Keratinocyte (primary cell): ENCODE measurements at regions not wholly inside any gene's neighbourhood (a gene's known extent, or its start where the extent isn't known, plus 50 kb on each side); places are given as distances from the start of the nearest gene placed in this dataset.

Experiments used
- EZH2 ChIP-seq: IDR thresholded peaks from one replicate; pipeline ENCODE4 v1.6.1; 2012; ENCODE audit warnings: inconsistent platforms, mild to moderate bottlenecking, low read length, moderate library complexity
- TF ChIP-seq, protein P1 (sequence below), 3 experiments: IDR thresholded peaks in 1 of 3; conservative IDR thresholded peaks in 1 of 3; optimal IDR thresholded peaks in 1 of 3; 2 replicates in 2 of 3; 3 replicates in 1 of 3; pipeline versions ENCODE3 to v1.5.1; 2011; ENCODE audit warnings: low read length in 3 of 3, mild to moderate bottlenecking in 3 of 3, moderate library complexity in 2 of 3, control low read depth in 1 of 3, inconsistent platforms in 1 of 3; ENCODE audit not compliant: insufficient read depth in 2 of 3; ENCODE audit errors: extremely low read depth in 1 of 3

DNA sequence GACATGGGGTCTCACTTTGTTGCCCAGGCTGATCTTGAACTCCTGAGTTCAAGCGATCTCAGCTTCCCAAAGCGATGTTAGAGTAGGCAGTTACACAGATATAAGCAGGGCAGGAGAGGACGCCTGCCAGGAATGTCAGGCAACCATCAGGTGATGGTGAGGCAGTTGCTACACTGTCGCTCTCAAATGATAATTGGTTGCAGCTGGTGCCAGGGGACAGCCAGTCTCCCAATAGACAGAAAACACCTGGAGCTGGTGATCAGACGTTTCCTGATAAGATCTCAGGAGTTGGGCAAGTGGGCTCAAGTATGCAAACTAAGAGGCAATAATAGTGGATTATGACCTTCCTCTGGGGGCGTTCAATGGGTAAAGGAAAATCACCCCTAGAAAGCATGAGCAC, 163.1 kb upstream of the RGPD4 start:
- TF ChIP-seq, protein P1, sequence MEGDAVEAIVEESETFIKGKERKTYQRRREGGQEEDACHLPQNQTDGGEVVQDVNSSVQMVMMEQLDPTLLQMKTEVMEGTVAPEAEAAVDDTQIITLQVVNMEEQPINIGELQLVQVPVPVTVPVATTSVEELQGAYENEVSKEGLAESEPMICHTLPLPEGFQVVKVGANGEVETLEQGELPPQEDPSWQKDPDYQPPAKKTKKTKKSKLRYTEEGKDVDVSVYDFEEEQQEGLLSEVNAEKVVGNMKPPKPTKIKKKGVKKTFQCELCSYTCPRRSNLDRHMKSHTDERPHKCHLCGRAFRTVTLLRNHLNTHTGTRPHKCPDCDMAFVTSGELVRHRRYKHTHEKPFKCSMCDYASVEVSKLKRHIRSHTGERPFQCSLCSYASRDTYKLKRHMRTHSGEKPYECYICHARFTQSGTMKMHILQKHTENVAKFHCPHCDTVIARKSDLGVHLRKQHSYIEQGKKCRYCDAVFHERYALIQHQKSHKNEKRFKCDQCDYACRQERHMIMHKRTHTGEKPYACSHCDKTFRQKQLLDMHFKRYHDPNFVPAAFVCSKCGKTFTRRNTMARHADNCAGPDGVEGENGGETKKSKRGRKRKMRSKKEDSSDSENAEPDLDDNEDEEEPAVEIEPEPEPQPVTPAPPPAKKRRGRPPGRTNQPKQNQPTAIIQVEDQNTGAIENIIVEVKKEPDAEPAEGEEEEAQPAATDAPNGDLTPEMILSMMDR (optimal IDR thresholded peaks at IDR 0.05 in 1 of 3, IDR thresholded peaks at IDR 0.05 in 1 of 3, conservative IDR thresholded peaks at IDR 0.05 in 1 of 3; ENCODE audit: extremely low read depth in 1 of 3, insufficient read depth in 2 of 3, low read length in 3 of 3): no peak
- no peak for TF ChIP-seq EZH2
